IPS-18a (cell line): ENCODE measurements at regions not wholly inside any gene's neighbourhood (a gene's known extent, or its start where the extent isn't known, plus 50 kb on each side); places are given as distances from the start of the nearest gene placed in this dataset.
"Not testable (repeated sequence)": the region's sequence is repeated elsewhere in the genome, so short reads cannot be mapped to it uniquely, and the experiment has no call there.

Source experiments
- H3K27ac ChIP-seq: one replicate; pipeline ENCODE4 v1.5.1; 2013; ENCODE audit warnings: low read length
- H3K27me3 ChIP-seq: one replicate; pipeline ENCODE4 v1.6.1; 2013; ENCODE audit warnings: mild to moderate bottlenecking, low read length; ENCODE audit not compliant: control insufficient read depth, insufficient read depth
- H3K36me3 ChIP-seq: one replicate; pipeline ENCODE4 v1.6.1; 2013; ENCODE audit warnings: low read depth, low read length; ENCODE audit not compliant: control insufficient read depth
- H3K4me1 ChIP-seq: one replicate; pipeline ENCODE4 v1.6.1; 2013; ENCODE audit warnings: low read depth, low read length; ENCODE audit not compliant: control insufficient read depth
- H3K4me3 ChIP-seq: one replicate; pipeline ENCODE4 v1.5.1; 2013; ENCODE audit warnings: low read length
- H3K9ac ChIP-seq: one replicate; pipeline ENCODE4 v1.6.1; 2013; ENCODE audit warnings: mild to moderate bottlenecking, low read length, moderate library complexity
- H3K9me3 ChIP-seq: one replicate; pipeline ENCODE4 v1.6.1; 2013; ENCODE audit warnings: low read depth, low read length; ENCODE audit not compliant: control insufficient read depth

DNA sequence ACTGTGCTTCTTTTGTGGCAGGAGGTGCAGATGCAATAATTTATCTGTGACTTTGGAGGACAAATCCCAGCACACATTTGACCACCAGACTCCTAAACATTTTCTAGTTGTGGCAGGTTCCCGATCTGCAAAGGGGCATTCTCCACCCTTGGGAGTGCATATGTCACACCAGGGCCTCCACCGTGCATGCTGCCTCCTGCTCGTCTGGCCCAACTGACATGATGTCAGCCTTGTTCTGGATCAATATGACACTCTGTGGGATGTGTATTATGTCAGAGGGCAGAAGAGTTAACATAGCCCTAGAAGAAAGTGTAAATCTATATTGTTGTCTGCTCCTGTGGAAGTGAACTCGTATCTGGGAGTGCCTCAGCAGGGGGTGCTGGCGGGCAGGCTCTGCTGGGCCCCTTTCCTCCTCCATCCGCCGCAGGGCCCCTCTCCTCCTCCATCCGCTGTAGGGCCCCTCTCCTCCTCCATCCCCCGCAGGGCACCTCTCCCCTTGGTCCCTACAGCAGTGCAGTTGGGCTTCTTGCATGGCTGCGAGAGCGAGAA is 97.7 kb upstream of the PPP1R26 start:
- no peak overlapping the region for H3K9ac ChIP-seq
- no peaks in the 10 kb centered on the region for H3K27me3 ChIP-seq
- no peaks in the 10 kb centered on the region for H3K36me3 ChIP-seq
- no peaks in the 10 kb centered on the region for H3K9me3 ChIP-seq
- H3K4me1 ChIP-seq: no peaks in the 10 kb centered on the region
- H3K27ac ChIP-seq: no peak overlapping the region
- H3K4me3 ChIP-seq: no peak overlapping the region

DNA sequence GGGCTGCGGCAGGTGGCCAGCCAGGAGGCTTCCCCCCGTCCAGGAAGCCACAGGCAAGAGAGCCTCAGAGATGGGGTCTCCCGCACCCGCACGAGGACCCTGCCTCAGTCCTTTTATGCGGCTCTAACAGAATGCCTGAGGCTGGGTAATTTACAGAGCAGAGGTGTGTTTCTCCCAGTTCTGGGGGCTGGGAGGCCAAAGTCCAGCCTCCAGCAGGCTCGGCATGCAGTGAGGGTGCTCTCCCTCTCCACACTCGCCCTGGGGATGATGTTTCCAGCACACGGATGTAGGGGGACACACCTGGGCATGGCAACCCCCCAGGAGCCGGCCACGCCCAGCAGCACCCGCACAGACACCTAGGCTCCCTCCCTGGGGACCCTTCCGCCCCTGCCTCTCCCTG is 95.4 kb upstream of the PPP1R26 start:
- Histone ChIP-seq H3K27ac (no peak overlapping the region), H3K36me3 (no peaks in the 10 kb centered on the region)

DNA sequence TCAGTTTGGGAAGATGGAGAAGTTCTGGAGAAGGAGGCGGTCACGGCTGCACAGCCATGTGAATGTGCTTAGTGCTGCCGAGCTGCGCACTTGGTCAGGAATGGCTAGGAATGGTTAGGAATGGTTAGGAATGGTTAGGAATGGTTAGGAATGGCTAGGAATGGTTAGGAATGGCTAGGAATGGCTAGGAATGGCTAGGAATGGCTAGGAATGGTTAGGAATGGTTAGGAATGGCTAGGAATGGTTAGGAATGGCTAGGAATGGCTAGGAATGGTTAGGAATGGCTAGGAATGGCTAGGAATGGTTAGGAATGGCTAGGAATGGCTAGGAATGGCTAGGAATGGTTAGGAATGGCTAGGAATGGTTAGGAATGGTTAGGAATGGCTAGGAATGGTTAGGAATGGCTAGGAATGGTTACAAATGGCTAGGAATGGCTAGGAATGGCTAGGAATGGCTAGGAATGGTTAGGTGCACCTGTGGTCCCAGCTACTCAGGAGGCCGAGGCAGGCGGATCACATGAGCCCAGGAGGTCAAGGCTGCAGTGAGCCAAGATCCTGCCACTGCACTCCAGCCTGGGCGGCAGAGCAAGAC is 94.7 kb upstream of the PPP1R26 start:
- H3K27ac ChIP-seq, H3K36me3 ChIP-seq, H3K9me3 ChIP-seq, H3K4me1 ChIP-seq, H3K9ac ChIP-seq, H3K4me3 ChIP-seq, H3K27me3 ChIP-seq: not testable (repeated sequence)

More for the DNA sequence above, 95.4 kb upstream of the PPP1R26 start:
- no peaks in the 10 kb centered on the region for H3K9me3 ChIP-seq
- H3K4me3 ChIP-seq: no peak overlapping the region
- H3K9ac ChIP-seq: no peak overlapping the region
- no peaks in the 10 kb centered on the region for H3K4me1 ChIP-seq
- H3K27me3 ChIP-seq: no peaks in the 10 kb centered on the region

DNA sequence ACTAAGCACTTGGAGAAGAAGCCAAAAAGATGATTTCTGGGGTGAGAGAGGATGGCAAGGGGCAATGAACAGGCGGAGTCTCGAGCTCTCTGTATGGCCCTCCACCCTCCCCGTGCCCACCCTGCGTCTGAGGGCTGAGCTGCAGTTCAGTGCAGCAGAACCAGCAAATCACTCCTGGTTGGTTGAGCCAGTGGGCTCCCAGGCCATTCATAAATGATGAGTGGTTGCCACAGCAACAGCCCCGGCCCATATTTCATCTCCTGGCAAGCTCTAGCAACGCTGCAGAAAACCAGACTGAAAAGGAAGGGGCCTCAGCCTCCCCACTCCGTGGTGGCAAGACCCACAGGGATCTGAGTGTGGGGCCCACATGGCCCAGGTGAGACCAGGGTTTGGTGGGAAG is 93.8 kb upstream of the PPP1R26 start:
- Histone ChIP-seq H3K36me3 (no peaks in the 10 kb centered on the region), H3K27me3 (no peaks in the 10 kb centered on the region)

DNA sequence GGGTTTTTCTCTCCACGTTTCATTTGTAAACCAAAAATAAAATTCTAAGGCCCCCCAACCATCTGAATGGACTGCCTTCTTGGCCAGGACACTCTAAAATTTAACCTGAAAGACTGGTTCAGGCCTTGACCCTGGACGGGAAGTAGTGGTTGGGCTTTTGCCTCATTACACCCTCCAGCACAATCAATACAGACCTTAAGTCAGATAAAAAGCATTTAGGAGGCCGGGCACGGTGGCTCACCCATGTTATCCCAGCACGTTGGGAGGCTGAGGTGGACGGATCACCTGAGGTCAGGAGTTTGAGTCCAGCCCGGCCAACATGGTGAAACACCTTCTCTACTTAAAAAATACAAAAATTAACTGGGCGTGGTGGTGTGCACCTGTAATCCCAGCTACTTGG is 91.6 kb upstream of the PPP1R26 start:
- Histone ChIP-seq H3K27me3 (no peaks in the 10 kb centered on the region), H3K9ac (no peak overlapping the region), H3K4me1 (no peaks in the 10 kb centered on the region), H3K9me3 (no peaks in the 10 kb centered on the region), H3K36me3 (no peaks in the 10 kb centered on the region), H3K27ac (no peak overlapping the region), H3K4me3 (no peak overlapping the region)

More for the DNA sequence above, 93.8 kb upstream of the PPP1R26 start:
- no peaks in the 10 kb centered on the region for H3K4me1 ChIP-seq
- no peak overlapping the region for H3K27ac ChIP-seq
- H3K9me3 ChIP-seq: no peaks in the 10 kb centered on the region
- no peak overlapping the region for H3K4me3 ChIP-seq
- no peak overlapping the region for H3K9ac ChIP-seq

DNA sequence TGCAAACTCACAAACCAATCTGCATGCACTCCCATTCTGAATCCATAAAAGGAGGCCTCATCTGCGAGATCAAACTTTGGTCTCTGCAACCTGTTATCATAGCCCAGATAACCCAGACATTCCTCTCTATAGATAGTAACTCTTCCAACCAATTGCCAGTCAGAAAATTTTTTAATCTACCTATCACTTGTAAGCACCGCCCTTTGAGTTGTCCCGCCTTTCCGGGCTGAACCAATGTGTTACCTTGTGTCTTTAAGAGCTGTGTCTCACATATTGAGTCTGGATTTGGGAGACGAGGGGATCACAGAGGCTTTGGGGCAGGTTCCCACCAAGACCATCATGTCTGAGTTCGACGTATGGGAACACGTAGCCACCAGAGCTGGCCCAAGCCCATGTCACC is 91.1 kb upstream of the PPP1R26 start:
- no peak overlapping the region for H3K4me3 ChIP-seq
- no peaks in the 10 kb centered on the region for H3K27me3 ChIP-seq
- H3K36me3 ChIP-seq: no peaks in the 10 kb centered on the region
- H3K4me1 ChIP-seq: no peaks in the 10 kb centered on the region
- no peaks in the 10 kb centered on the region for H3K9me3 ChIP-seq
- no peak overlapping the region for H3K9ac ChIP-seq
- no peak overlapping the region for H3K27ac ChIP-seq

DNA sequence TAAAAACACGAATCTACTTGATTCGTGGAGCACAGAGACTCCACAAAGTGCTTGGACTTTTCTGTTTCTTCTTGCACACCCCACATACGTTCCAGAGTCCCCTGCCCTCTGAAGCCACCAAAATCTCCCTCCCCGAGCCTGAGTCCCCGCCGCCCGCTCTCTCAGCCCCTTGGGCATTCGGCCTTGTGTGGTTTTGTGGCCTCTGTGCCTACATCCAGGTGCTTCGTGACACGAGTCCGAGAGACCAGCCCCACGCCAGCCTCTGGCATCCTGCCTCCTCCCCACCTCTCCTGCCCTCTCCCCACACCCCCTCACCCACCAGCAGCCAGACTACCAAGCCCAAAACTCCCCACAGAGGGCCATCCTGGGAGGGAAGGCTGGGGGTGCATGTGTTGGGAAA is 87.8 kb upstream of the PPP1R26 start:
- peaks cover 12% of the 10 kb centered on the region for H3K9me3 ChIP-seq
- H3K4me1 ChIP-seq: no peaks in the 10 kb centered on the region
- H3K27ac ChIP-seq: no peak overlapping the region
- no peak overlapping the region for H3K4me3 ChIP-seq
- no peak overlapping the region for H3K9ac ChIP-seq
- H3K36me3 ChIP-seq: no peaks in the 10 kb centered on the region
- H3K27me3 ChIP-seq: no peaks in the 10 kb centered on the region

DNA sequence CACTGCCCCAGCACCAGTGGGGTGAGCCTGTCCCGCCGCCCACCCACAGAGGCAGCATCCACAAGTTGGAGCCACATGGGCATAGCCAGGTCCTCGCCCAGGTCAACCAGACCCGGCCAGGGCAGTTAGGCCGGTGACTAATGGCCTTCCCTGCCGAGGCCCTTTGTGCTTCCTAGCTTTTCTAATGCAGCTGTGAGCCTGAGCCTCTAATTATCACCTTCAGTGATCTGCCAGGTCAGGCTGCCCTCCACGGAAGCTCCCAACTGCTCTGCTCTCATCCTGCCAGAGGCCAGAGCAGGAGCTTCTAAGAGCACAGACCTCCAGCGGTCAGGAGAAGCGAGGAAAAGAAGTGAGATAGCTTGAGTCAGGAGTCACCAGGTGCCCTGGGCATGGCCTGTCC is 87.1 kb upstream of the PPP1R26 start:
- H3K9ac ChIP-seq: no peak overlapping the region
- no peak overlapping the region for H3K27ac ChIP-seq
- H3K27me3 ChIP-seq: no peaks in the 10 kb centered on the region
- H3K4me1 ChIP-seq: no peaks in the 10 kb centered on the region
- H3K9me3 ChIP-seq: peaks cover 12% of the 10 kb centered on the region
- no peak overlapping the region for H3K4me3 ChIP-seq
- no peaks in the 10 kb centered on the region for H3K36me3 ChIP-seq

DNA sequence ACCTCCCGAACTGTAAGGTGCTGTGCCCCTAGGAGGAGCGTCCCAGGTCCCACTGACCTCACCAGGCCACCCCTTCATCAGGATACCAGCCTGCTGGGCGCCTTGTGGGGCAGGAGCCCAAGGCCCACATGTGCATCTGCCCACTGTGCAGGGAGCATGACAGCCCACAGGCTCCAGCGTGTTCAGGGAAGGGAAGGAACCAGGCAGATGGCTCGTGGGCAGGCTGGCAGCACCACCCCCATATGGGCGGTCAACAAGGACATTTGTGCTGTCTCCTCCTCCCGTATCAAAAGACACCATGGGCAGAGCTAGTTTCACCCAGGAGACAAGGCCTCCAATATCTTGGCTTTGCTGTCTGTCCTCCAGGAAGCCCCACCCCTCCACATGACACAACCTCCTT is 85.5 kb upstream of the PPP1R26 start:
- Histone ChIP-seq H3K36me3 (no peaks in the 10 kb centered on the region), H3K27me3 (no peaks in the 10 kb centered on the region), H3K4me3 (no peak overlapping the region), H3K27ac (no peak overlapping the region), H3K4me1 (no peaks in the 10 kb centered on the region), H3K9ac (no peak overlapping the region), H3K9me3 (peaks cover 12% of the 10 kb centered on the region)

DNA sequence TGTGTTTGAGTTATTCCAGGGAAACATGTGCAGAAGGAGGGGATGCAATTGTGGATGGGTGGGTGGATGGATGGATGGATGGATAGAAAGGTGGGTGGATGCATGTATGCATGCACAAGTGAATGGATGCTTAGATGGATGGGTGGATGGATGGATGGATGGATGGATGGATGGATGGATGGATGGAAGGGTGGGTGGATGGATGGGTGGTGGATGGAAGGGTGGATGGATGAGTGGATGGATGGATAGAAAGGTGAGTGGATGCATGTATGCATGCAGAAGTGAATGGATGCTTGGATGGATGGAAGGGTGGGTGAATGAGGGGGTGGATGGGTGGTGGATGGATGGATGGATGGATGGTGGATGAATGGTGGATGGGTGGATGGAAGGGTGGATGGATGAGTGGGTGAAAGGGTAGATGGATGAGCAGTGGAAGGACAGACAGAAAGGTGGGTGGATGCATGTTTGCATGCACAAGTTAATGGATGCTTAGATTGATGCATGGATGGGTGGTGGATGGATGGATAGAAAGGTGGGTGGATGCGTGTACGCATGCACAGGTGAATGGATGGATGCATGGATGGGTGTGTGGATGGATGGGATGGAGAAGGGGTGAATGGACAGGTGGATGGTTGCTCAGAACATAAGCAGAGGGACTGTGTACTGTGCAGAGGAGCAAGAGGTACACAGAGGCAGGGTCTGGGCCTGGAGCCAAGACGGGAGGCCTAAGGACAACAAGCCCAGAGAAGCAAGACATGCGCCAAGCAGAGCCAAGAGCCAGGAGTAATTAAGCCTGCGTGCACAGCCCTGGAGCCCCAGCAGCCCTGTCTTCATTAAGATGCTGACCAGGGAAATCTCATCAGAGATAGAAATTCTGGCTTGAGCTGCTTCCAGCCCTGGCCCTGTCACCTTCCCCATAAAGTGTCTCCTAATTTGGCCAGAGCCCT is 84.6 kb upstream of the PPP1R26 start:
- Histone ChIP-seq H3K27ac (no peak overlapping the region), H3K27me3 (no peaks in the 10 kb centered on the region), H3K9ac (no peak overlapping the region), H3K9me3 (peaks cover 12% of the 10 kb centered on the region), H3K4me3 (no peak overlapping the region), H3K36me3 (no peaks in the 10 kb centered on the region), H3K4me1 (no peaks in the 10 kb centered on the region)

DNA sequence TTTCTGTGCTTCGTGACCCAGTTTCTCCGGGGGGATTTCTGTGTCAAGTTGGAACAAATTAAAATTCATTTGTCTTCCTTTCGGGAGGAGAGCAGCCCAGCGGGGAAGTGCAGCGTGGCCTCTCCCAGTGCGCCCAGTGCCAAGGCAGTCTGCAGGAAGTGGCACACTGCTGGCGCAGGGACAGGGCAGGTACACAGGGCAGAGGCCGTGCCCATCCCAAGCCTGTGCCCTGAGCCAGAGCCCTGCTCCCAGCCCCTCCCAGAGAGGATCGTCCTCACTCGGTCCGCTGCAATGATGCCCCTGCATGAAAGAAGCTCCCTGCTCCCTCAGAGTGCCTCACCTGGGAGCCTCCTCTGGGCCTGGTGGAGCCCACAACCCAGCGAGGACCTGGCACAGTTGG is 82.4 kb upstream of the PPP1R26 start:
- no peak overlapping the region for H3K4me3 ChIP-seq

More for the DNA sequence above, 82.4 kb upstream of the PPP1R26 start:
- Histone ChIP-seq H3K4me1 (no peaks in the 10 kb centered on the region), H3K27me3 (no peaks in the 10 kb centered on the region), H3K9ac (no peak overlapping the region), H3K27ac (no peak overlapping the region), H3K9me3 (peaks cover 12% of the 10 kb centered on the region), H3K36me3 (no peaks in the 10 kb centered on the region)
